HFFc6 (cell line): ENCODE measurements at regions not wholly inside any gene's neighbourhood (a gene's known extent, or its start where the extent isn't known, plus 50 kb on each side); places are given as distances from the start of the nearest gene placed in this dataset.

Source experiments
- DNase-seq: peaks from one replicate; pipeline ENCODE4 v3.0.0-alpha.2; 2018
- H3K27ac Mint-ChIP-seq: 2 replicates; pipeline ENCODE4 v1.8.0; 2020; ENCODE audit warnings: mild to moderate bottlenecking, mixed read lengths
- H3K27me3 Mint-ChIP-seq: 2 replicates; pipeline ENCODE4 v1.8.0; 2021; ENCODE audit warnings: mild to moderate bottlenecking, moderate library complexity, mixed read lengths; ENCODE audit not compliant: insufficient read depth
- H3K36me3 Mint-ChIP-seq: 2 replicates; pipeline ENCODE4 v1.8.0; 2021; ENCODE audit warnings: low read depth, mixed read lengths
- H3K4me1 Mint-ChIP-seq: 2 replicates; pipeline ENCODE4 v1.8.0; 2020; ENCODE audit warnings: low read depth, mixed read lengths
- H3K4me3 Mint-ChIP-seq: 2 replicates; pipeline ENCODE4 v1.8.0; 2020; ENCODE audit warnings: mild to moderate bottlenecking, moderate library complexity, mixed read lengths
- H3K9me3 Mint-ChIP-seq: 2 replicates; pipeline ENCODE4 v1.8.0; 2020; ENCODE audit warnings: mild to moderate bottlenecking, mixed read lengths
- TF ChIP-seq, protein P1 (sequence below): fragments of 200-600 bp; sonication (generic); IDR thresholded peaks from 2 replicates; pipeline ENCODE4 v1.5.0; 2021; ENCODE audit warnings: antibody characterized with exemption, mild to moderate bottlenecking

DNA sequence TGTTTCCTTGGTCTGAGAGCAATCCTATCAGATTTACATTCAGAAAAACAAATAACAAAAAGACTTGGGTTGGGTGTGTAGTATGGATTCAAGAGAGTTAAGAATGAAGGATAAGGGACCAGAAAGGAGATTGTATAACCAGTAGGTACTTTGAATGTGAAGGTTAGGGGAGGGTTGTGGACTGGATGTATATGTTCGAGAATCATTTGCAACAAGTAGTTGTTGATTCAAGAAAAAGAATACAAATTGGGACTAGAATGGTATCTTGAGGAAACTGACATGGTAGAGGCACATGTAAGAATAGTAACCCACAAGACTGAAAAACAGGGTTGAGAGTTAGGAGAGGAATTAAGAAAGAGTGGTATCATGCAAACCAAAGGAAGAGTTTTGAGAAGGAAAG, 240.0 kb upstream of the PPP1R3A start:
- TF ChIP-seq, protein P1, sequence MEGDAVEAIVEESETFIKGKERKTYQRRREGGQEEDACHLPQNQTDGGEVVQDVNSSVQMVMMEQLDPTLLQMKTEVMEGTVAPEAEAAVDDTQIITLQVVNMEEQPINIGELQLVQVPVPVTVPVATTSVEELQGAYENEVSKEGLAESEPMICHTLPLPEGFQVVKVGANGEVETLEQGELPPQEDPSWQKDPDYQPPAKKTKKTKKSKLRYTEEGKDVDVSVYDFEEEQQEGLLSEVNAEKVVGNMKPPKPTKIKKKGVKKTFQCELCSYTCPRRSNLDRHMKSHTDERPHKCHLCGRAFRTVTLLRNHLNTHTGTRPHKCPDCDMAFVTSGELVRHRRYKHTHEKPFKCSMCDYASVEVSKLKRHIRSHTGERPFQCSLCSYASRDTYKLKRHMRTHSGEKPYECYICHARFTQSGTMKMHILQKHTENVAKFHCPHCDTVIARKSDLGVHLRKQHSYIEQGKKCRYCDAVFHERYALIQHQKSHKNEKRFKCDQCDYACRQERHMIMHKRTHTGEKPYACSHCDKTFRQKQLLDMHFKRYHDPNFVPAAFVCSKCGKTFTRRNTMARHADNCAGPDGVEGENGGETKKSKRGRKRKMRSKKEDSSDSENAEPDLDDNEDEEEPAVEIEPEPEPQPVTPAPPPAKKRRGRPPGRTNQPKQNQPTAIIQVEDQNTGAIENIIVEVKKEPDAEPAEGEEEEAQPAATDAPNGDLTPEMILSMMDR, result no peak
- H3K36me3 Mint-ChIP-seq, result no peaks in the 10 kb centered on the region
- no peaks in the 10 kb centered on the region for H3K27me3 Mint-ChIP-seq
- H3K4me3 Mint-ChIP-seq, result no peak overlapping the region
- peaks cover 21% of the 10 kb centered on the region for H3K9me3 Mint-ChIP-seq
- no peaks in the 10 kb centered on the region for H3K4me1 Mint-ChIP-seq
- no peak for DNase-seq
- no peak overlapping the region for H3K27ac Mint-ChIP-seq

DNA sequence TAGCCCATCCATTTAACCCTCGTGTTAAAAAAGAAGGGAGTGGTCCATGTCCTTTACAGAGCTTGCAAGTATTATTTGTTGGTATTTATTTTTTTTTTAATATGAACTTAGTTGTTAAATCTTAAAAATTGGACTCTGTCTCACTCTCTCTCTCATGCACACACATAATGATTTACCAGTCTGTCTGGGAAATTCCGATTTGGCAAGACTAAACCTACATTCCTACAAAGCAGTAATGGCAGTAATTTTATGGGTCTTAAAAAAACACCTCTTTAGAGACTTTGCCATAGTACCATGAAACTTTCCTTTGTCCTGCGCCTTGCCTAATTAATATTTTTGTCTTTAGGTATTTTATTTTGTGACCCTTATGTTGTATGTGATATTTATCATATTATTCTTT, 239.5 kb upstream of the PPP1R3A start:
- no peaks in the 10 kb centered on the region for H3K36me3 Mint-ChIP-seq

DNA sequence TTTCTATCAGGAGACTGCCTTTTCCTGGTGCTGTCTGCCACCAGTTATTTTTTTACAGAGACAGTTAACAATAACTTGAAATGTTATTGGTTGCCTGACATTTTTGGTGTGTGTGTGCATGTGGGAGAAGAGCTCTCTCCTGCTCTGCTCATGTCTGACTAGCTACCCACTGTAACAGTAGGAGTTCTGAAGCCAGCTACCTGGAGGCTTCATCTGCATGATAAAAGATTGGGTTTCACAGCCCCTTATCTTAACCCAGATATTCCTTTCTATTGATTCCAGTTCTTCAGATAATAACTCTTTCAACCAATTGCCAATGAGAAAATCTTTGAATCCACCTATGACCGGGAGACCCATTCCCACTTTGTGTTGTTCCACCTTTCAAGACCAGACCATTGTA, 237.4 kb upstream of the PPP1R3A start:
- Mint-ChIP-seq H3K27me3 (no peaks in the 10 kb centered on the region), H3K4me1 (no peaks in the 10 kb centered on the region), H3K27ac (no peak overlapping the region), H3K9me3 (peaks cover 21% of the 10 kb centered on the region), H3K4me3 (no peak overlapping the region), H3K36me3 (no peaks in the 10 kb centered on the region)
- DNase-seq, result no peak
- TF ChIP-seq, protein P1, result no peak

More for the DNA sequence above, 239.5 kb upstream of the PPP1R3A start:
- DNase-seq, result no peak
- Mint-ChIP-seq H3K27ac (no peak overlapping the region), H3K27me3 (no peaks in the 10 kb centered on the region), H3K4me1 (no peaks in the 10 kb centered on the region), H3K9me3 (peaks cover 21% of the 10 kb centered on the region), H3K4me3 (no peak overlapping the region)
- TF ChIP-seq, protein P1, result no peak

DNA sequence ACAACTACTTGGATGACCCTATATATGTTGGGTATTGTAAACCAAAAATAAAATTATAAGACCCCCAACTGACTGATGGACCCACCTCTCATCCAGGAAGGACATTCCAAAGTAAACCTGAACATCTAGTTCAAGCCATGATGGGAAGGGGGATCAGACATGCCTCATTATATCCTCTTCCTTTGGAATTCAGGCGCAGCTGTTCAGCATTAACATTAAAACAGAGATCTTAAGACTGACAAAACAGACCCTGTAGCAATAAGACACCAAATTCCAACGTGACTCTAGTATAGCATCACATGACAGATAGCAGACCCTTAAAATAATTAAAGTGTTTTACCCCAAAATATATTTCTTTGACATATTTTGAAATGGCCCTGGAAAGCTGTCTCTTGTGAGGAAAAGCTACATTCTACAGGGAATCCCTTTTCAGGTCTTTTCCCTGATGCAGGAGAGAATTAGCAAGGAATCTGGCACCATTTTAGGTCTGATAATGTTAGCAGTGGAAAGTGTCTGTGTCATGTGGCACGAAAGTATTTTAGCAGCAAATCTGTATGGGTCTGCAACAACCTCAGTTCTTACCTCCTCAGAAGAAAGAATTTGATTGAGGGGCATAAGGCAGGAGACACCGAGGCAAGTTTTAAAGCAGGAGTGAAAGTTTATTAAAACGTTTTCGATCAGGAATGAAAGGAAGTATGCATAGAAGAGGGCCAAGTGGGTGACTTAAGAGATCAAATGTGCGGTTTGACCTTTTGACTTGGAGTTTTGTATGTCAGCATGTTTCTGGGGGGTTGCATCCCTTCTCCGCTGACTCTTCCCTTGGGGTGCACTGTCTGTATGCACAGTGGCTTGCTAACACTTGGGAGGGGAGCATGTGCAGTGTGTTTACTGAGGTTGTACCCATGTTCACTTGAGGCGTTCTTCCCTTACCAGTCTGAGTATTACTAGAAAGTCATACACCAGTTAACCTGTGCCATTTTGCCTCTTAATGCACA, 236.6 kb upstream of the PPP1R3A start:
- TF ChIP-seq, protein P1, result no peak
- Mint-ChIP-seq H3K4me1 (no peaks in the 10 kb centered on the region), H3K27ac (no peak overlapping the region), H3K4me3 (no peak overlapping the region), H3K36me3 (no peaks in the 10 kb centered on the region), H3K9me3 (peaks cover 21% of the 10 kb centered on the region), H3K27me3 (no peaks in the 10 kb centered on the region)
- DNase-seq, result no peak

DNA sequence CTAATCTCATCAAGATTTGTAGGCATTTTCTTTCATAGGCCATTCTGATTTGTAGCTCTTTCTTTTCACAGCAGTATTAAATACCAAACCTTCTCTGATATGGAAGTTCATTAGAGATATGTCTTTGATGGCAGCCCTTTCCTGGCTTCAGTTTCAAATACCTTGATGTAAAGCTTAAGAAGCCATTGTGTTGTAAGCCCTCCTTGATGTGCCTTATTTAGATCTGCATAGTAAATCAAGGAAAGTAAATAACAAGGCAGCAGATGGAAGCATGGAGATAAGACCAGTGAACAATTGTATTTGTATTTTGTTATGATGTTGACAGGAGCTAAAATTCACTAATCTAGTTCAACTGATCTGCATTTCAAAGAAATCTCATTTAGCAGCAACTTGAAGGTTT, 234.9 kb upstream of the PPP1R3A start:
- TF ChIP-seq, protein P1, result no peak
- Mint-ChIP-seq H3K27ac (no peak overlapping the region), H3K9me3 (peaks cover 16% of the 10 kb centered on the region), H3K4me3 (no peak overlapping the region), H3K27me3 (no peaks in the 10 kb centered on the region), H3K4me1 (no peaks in the 10 kb centered on the region), H3K36me3 (no peaks in the 10 kb centered on the region)
- no peak for DNase-seq
